ENCODE measurements at regions not wholly inside any gene's neighbourhood (a gene's known extent, or its start where the extent isn't known, plus 50 kb on each side); places are given as distances from the start of the nearest gene placed in this dataset.
A peak's percentile ranks its signal among the peaks of the same experiment; 100 is the strongest.

DNA sequence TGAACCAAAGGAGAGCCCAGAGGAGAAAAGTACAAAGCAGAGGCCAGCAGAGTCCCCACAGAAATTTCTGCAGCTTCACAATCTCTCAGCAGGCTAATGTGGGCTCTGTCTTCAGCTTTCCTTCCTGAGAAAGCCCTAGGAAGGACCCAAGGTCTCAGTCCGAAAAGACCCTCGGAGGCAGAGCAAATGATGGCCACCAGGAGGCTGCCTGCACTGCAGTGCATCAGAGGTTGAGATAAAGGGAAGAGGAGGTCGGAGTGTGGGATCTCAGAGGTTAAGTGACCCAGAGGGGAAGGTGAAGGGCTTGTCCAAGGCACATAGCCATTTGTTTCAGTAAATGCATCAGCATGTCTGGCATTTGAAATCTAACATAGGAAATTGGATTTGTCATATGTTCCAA lies 299.1 kb upstream of the SLC14A2 start:
- TF ChIP-seq, protein P1, sequence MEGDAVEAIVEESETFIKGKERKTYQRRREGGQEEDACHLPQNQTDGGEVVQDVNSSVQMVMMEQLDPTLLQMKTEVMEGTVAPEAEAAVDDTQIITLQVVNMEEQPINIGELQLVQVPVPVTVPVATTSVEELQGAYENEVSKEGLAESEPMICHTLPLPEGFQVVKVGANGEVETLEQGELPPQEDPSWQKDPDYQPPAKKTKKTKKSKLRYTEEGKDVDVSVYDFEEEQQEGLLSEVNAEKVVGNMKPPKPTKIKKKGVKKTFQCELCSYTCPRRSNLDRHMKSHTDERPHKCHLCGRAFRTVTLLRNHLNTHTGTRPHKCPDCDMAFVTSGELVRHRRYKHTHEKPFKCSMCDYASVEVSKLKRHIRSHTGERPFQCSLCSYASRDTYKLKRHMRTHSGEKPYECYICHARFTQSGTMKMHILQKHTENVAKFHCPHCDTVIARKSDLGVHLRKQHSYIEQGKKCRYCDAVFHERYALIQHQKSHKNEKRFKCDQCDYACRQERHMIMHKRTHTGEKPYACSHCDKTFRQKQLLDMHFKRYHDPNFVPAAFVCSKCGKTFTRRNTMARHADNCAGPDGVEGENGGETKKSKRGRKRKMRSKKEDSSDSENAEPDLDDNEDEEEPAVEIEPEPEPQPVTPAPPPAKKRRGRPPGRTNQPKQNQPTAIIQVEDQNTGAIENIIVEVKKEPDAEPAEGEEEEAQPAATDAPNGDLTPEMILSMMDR (conservative IDR thresholded peaks at IDR 0.05; ENCODE audit: low read depth, low read length), result peak; percentile 7
- DNase-seq (ENCODE audit: low read depth), result no peak
- H3K4me3 ChIP-seq (ENCODE audit: low read length), result no peak overlapping the region

DNA sequence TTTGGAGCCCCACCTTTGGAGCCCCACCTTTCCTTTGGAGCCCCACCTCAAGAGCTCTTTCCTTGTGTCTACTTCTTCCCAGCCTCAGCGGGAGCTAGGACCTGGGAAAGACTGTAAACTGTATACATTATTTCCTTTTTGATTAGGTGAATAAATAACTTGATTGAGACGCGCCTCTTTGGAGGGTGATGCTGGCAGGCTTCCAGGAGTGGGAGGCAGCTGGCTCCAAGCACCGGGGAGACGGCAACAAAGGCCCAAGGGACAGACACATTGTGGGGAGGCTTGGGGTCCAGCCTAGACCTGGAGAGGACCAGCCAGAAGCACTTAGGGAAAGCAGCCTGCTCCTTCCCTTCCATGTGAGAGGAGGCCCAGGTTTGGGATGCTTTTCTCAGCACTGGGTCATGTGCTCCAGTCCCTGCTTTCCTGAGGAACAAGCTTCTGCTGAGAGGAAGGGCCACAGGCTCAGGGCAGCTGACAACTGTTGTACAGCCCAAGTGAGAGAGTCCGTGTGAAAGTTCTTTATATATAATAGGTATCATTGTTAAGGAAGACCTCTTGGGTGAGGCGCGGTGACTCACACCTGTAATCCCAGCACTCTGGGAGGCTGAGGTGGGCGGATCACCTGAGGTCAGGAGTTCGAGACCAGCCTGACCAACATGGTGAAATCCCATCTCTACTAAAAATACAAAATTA lies 297.2 kb upstream of the SLC14A2 start:
- no peak for DNase-seq (ENCODE audit: low read depth)
- H3K4me3 ChIP-seq (ENCODE audit: low read length), result no peak overlapping the region
- TF ChIP-seq, protein P1 (conservative IDR thresholded peaks at IDR 0.05; ENCODE audit: low read depth, low read length), result no peak

DNA sequence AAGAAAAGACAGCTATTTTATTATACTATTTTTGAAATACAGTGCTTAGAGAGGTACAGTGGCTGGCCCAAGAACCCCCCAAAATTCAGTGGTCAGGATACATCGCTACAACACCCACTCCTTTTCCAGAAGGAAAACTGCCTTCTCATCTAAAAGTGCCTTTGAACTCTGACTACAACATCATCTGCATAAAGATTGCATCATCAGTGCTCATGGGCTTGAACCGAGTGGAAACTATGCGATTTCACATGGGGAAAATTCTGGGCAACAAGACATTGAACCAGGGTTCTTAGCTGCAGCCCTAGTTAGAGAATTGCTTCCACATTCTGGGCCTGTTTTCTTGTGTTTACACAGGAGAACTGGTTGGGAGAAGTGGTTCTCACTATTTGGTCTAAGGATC lies 294.6 kb upstream of the SLC14A2 start:
- no peak for DNase-seq (ENCODE audit: low read depth)
- H3K4me3 ChIP-seq (ENCODE audit: low read length), result no peak overlapping the region
- TF ChIP-seq, protein P1 (conservative IDR thresholded peaks at IDR 0.05; ENCODE audit: low read depth, low read length), result no peak

DNA sequence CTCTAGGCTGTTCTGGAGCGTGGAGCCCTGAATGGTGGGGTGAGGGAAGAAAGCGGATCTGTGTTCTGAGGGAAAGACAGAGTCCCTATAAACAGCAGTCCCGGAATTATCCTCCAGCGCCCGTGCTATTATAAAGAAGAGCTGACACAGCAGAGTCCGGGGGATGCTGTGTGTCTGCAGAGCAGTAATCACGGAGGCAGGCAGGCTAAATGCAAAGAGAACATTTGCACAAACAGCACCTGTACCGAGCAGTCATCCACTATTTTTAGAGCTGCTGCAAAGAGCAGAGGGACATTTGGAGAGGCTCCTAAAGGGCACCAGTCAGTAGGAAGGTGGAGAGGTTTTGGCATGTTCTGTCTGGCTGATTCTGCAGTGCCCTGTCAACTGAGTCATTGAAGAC lies 293.8 kb upstream of the SLC14A2 start:
- DNase-seq (ENCODE audit: low read depth), result no peak
- no peak overlapping the region for H3K4me3 ChIP-seq (ENCODE audit: low read length)
- TF ChIP-seq, protein P1 (conservative IDR thresholded peaks at IDR 0.05; ENCODE audit: low read depth, low read length), result no peak

DNA sequence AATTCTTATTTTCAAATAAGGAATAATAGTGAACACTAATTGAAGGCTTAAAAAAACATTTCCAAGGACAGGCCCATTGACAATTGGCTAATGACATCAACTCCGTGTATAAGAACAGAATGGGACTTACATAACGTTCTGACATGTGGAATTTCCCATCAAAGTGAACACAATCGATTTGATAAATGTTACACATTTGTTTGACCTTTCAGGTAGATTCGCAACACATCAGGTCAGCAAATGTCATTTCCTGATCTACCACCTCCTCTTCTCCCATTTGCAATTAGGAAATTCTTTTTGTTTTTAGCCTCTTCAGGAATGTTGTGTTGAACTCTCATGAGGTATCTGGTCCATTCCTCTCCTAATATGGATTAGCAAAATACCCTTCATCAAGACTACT lies 292.9 kb upstream of the SLC14A2 start:
- TF ChIP-seq, protein P1 (conservative IDR thresholded peaks at IDR 0.05; ENCODE audit: low read depth, low read length), result no peak
- no peak overlapping the region for H3K4me3 ChIP-seq (ENCODE audit: low read length)
- DNase-seq (ENCODE audit: low read depth), result no peak

DNA sequence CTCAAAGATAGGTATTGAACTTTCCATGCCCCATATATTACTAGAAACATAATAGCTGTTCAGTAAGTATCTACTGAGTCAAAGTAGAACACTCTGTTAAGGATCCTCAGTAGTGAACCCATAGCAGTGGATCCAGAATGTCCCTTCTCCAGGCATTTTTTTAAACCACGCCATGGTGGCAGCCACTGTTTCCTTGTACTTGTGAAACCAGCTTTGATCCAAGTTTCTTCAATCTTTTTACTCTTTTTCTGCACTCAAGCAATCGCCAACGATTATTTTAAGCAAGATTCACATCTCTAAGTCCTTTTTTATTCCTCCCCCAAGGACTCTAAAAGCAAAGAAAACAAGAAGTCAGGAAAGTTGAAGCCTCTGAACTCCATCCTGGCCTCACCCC lies 291.2 kb upstream of the SLC14A2 start:
- H3K4me3 ChIP-seq (ENCODE audit: low read length), result no peak overlapping the region
- TF ChIP-seq, protein P1 (conservative IDR thresholded peaks at IDR 0.05; ENCODE audit: low read depth, low read length), result no peak
- no peak for DNase-seq (ENCODE audit: low read depth)

DNA sequence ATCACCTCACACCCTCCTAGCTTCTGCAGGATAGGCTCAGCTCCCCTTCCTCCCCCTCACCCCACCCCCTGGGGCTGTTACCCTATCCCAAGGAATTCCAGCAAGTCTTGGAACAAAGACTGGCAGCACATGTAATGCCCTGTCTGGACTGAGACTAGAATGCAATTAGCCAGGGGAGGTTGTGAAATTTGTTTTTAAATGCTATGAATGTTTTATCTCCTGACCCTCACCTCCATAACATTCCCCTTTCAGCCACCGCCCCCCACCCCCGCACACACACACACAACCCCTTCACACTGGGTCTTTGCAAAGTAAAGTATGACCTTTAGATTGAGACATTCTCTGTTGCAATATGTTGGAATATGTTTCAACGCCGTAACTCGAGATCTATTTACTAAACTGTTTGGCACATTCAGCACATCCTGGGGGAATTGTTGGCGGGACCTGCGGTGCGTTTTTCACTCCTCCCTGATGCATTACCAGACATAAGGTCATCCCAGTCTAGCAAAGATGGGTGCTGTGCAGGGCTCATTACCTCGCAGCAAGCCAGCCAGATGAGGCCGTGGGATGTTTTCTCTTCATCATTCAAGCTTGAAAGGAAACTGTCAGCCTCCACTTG lies 290.7 kb upstream of the SLC14A2 start:
- TF ChIP-seq, protein P1 (conservative IDR thresholded peaks at IDR 0.05; ENCODE audit: low read depth, low read length), result no peak

More for the DNA sequence above, 290.7 kb upstream of the SLC14A2 start:
- no peak overlapping the region for H3K4me3 ChIP-seq (ENCODE audit: low read length)
- DNase-seq (ENCODE audit: low read depth), result peak; percentile 8
